Stimulated activated naive CD8-positive, alpha-beta T cell treated with anti-CD3 and anti-CD28 coated beads, Interleukin-15, Interleukin-2, amounts not matched to agents 100 ng/mL and 50 ng/mL, for 24 hours (primary cell): ENCODE measurements at regions not wholly inside any gene's neighbourhood (a gene's known extent, or its start where the extent isn't known, plus 50 kb on each side); places are given as distances from the start of the nearest gene placed in this dataset.
"Not testable (repeated sequence)": the region's sequence is repeated elsewhere in the genome, so short reads cannot be mapped to it uniquely, and the experiment has no call there.

Experiments used
- H3K27ac Mint-ChIP-seq: one replicate; pipeline ENCODE4 v1.8.0; 2021; ENCODE audit warnings: mild to moderate bottlenecking, mixed read lengths
- H3K27me3 Mint-ChIP-seq: one replicate; pipeline ENCODE4 v1.8.0; 2021; ENCODE audit warnings: mixed read lengths
- H3K36me3 Mint-ChIP-seq: one replicate; pipeline ENCODE4 v1.8.0; 2021; ENCODE audit warnings: low read depth, mixed read lengths
- H3K4me1 Mint-ChIP-seq: one replicate; pipeline ENCODE4 v1.8.0; 2021; ENCODE audit warnings: low read depth, mixed read lengths
- H3K4me3 Mint-ChIP-seq: one replicate; pipeline ENCODE4 v1.8.0; 2021; ENCODE audit warnings: mild to moderate bottlenecking, mixed read lengths
- H3K9me3 Mint-ChIP-seq: one replicate; pipeline ENCODE4 v1.8.0; 2021; ENCODE audit warnings: mixed read lengths

GRCh38 chr17:15802917-15803316 lies 70.8 kb downstream of the TBC1D26 start:
- H3K36me3 Mint-ChIP-seq, H3K4me3 Mint-ChIP-seq, H3K4me1 Mint-ChIP-seq, H3K9me3 Mint-ChIP-seq, H3K27ac Mint-ChIP-seq: not testable (repeated sequence)
- peaks cover 10% of the 10 kb centered on the region for H3K27me3 Mint-ChIP-seq

GRCh38 chr17:15806825-15807224 lies 74.7 kb downstream of the TBC1D26 start:
- H3K36me3 Mint-ChIP-seq, H3K4me3 Mint-ChIP-seq, H3K4me1 Mint-ChIP-seq, H3K27ac Mint-ChIP-seq, H3K9me3 Mint-ChIP-seq, H3K27me3 Mint-ChIP-seq: not testable (repeated sequence)

GRCh38 chr17:15813388-15813787 lies 81.3 kb downstream of the TBC1D26 start:
- not testable (repeated sequence) for H3K4me3 Mint-ChIP-seq, H3K36me3 Mint-ChIP-seq, H3K27ac Mint-ChIP-seq

GRCh38 chr17:15814003-15814402 lies 81.9 kb downstream of the TBC1D26 start:
- H3K27ac Mint-ChIP-seq, H3K27me3 Mint-ChIP-seq: not testable (repeated sequence)

More at GRCh38 chr17:15813388-15813787, 81.3 kb downstream of the TBC1D26 start:
- not testable (repeated sequence) for H3K4me1 Mint-ChIP-seq, H3K9me3 Mint-ChIP-seq, H3K27me3 Mint-ChIP-seq

GRCh38 chr17:15817861-15818260 lies 85.8 kb downstream of the TBC1D26 start:
- not testable (repeated sequence) for H3K36me3 Mint-ChIP-seq, H3K4me3 Mint-ChIP-seq, H3K9me3 Mint-ChIP-seq, H3K4me1 Mint-ChIP-seq, H3K27me3 Mint-ChIP-seq, H3K27ac Mint-ChIP-seq

More at GRCh38 chr17:15814003-15814402, 81.9 kb downstream of the TBC1D26 start:
- not testable (repeated sequence) for H3K9me3 Mint-ChIP-seq, H3K36me3 Mint-ChIP-seq, H3K4me1 Mint-ChIP-seq, H3K4me3 Mint-ChIP-seq

GRCh38 chr17:15822280-15822679 lies 90.2 kb downstream of the TBC1D26 start:
- H3K27ac Mint-ChIP-seq, H3K36me3 Mint-ChIP-seq, H3K4me3 Mint-ChIP-seq, H3K9me3 Mint-ChIP-seq, H3K27me3 Mint-ChIP-seq, H3K4me1 Mint-ChIP-seq: not testable (repeated sequence)

GRCh38 chr17:15828727-15829314 lies 96.7 kb downstream of the TBC1D26 start:
- H3K4me1 Mint-ChIP-seq, result peaks cover 42% of the 10 kb centered on the region
- not testable (repeated sequence) for H3K4me3 Mint-ChIP-seq, H3K27ac Mint-ChIP-seq, H3K36me3 Mint-ChIP-seq, H3K27me3 Mint-ChIP-seq, H3K9me3 Mint-ChIP-seq

- not testable (repeated sequence) for H3K36me3 Mint-ChIP-seq, H3K4me3 Mint-ChIP-seq, H3K27ac Mint-ChIP-seq
Measured at GRCh38 chr17:15830221-15830620, 98.1 kb downstream of the TBC1D26 start.

GRCh38 chr17:15831182-15831581 lies 99.1 kb downstream of the TBC1D26 start:
- H3K9me3 Mint-ChIP-seq, H3K27ac Mint-ChIP-seq, H3K36me3 Mint-ChIP-seq, H3K27me3 Mint-ChIP-seq, H3K4me3 Mint-ChIP-seq: not testable (repeated sequence)
- peaks cover 45% of the 10 kb centered on the region for H3K4me1 Mint-ChIP-seq

More at GRCh38 chr17:15830221-15830620, 98.1 kb downstream of the TBC1D26 start:
- H3K9me3 Mint-ChIP-seq, H3K27me3 Mint-ChIP-seq: not testable (repeated sequence)
- H3K4me1 Mint-ChIP-seq, result peaks cover 45% of the 10 kb centered on the region

GRCh38 chr17:15832921-15833480 lies 100.9 kb downstream of the TBC1D26 start:
- not testable (repeated sequence) for H3K27ac Mint-ChIP-seq, H3K4me3 Mint-ChIP-seq, H3K27me3 Mint-ChIP-seq

GRCh38 chr17:15833890-15834289 lies 101.8 kb downstream of the TBC1D26 start:
- H3K9me3 Mint-ChIP-seq, H3K27me3 Mint-ChIP-seq, H3K27ac Mint-ChIP-seq, H3K36me3 Mint-ChIP-seq, H3K4me3 Mint-ChIP-seq: not testable (repeated sequence)
- peaks cover 42% of the 10 kb centered on the region for H3K4me1 Mint-ChIP-seq

More at GRCh38 chr17:15832921-15833480, 100.9 kb downstream of the TBC1D26 start:
- not testable (repeated sequence) for H3K36me3 Mint-ChIP-seq, H3K9me3 Mint-ChIP-seq
- H3K4me1 Mint-ChIP-seq, result peaks cover 45% of the 10 kb centered on the region

- H3K4me1 Mint-ChIP-seq, result peaks cover 30% of the 10 kb centered on the region
- H3K9me3 Mint-ChIP-seq, H3K4me3 Mint-ChIP-seq, H3K36me3 Mint-ChIP-seq, H3K27me3 Mint-ChIP-seq, H3K27ac Mint-ChIP-seq: not testable (repeated sequence)
Measured at GRCh38 chr17:15835481-15835880, 103.4 kb downstream of the TBC1D26 start.

- not testable (repeated sequence) for H3K27me3 Mint-ChIP-seq, H3K27ac Mint-ChIP-seq, H3K9me3 Mint-ChIP-seq, H3K36me3 Mint-ChIP-seq, H3K4me3 Mint-ChIP-seq
- peaks cover 24% of the 10 kb centered on the region for H3K4me1 Mint-ChIP-seq
Measured at GRCh38 chr17:15836249-15836982, 104.3 kb downstream of the TBC1D26 start.

- H3K36me3 Mint-ChIP-seq, H3K4me3 Mint-ChIP-seq, H3K27ac Mint-ChIP-seq, H3K9me3 Mint-ChIP-seq, H3K27me3 Mint-ChIP-seq: not testable (repeated sequence)
- H3K4me1 Mint-ChIP-seq, result peaks cover 19% of the 10 kb centered on the region
Measured at GRCh38 chr17:15836991-15837390, 104.9 kb downstream of the TBC1D26 start.

- not testable (repeated sequence) for H3K4me1 Mint-ChIP-seq, H3K9me3 Mint-ChIP-seq, H3K4me3 Mint-ChIP-seq, H3K27me3 Mint-ChIP-seq, H3K36me3 Mint-ChIP-seq, H3K27ac Mint-ChIP-seq
Measured at GRCh38 chr17:15847447-15848229, 97.3 kb upstream of the ADORA2B start.
